ENCODE measurements at regions not wholly inside any gene's neighbourhood (a gene's known extent, or its start where the extent isn't known, plus 50 kb on each side); places are given as distances from the start of the nearest gene placed in this dataset.

GRCh38 chr3:182585532-182586150 lies 207.7 kb upstream of the ATP11B start:
- intact Hi-C loops (cut with DNase I; ENCODE audit: low total_unique reads): no loop called here
- TF ChIP-seq CTCF (IDR thresholded peaks at IDR 0.05) (no peak), POLR2A (IDR thresholded peaks at IDR 0.05) (no peak)
- Histone ChIP-seq H3K27ac (no peak overlapping the region), H3K4me3 (no peak overlapping the region), H3K36me3 (ENCODE audit: low read depth, missing control alignments) (no peaks in the 10 kb centered on the region), H3K9me3 (no peaks in the 10 kb centered on the region), H3K27me3 (no peaks in the 10 kb centered on the region), H3K4me1 (no peaks in the 10 kb centered on the region)
- 66 to 85% methylated on average over 2 of the region's 2 CpGs for whole genome bisulfite sequencing, 2 donors
- no peak for DNase-seq

GRCh38 chr3:182592747-182593146 lies 200.6 kb upstream of the ATP11B start:
- intact Hi-C loops (cut with DNase I; ENCODE audit: low total_unique reads): no loop called here
- TF ChIP-seq CTCF (IDR thresholded peaks at IDR 0.05) (no peak), POLR2A (IDR thresholded peaks at IDR 0.05) (no peak)
- no peaks in the 10 kb centered on the region for H3K27me3 ChIP-seq

DNA sequence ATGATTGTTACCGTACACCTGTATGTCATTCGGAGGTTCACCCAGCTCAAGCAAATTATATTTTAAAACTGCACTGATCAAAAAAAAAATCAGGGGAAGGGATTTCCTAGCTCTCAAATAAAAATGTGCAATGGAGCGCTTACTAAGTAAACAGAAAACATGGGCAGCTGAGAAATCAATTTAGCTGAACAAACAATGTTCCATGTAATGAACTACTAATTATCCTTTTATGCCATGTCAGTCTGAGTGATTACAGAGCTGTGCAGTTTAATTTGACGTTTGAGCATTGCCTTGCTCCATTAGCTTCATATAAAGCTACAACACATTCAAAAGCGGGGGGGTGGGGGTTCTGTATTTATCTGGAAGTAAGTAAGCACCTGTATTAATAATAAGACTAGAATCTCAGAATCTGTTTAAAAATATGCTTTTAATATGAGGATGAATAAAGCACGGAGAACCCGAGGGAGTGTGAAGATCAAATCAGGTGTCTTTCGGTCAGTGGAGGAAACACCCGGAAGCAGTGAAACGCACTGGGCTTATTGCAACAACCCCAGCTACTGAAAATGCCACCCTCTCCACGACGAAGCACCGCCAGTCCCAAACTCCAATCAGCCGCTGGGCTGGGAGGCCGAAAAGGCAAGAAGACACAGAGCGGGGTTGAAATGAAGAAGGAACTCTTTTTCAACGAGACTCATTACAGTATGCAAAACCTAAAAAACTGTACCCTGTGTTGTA lies 196.5 kb upstream of the ATP11B start:
- TF ChIP-seq CTCF (IDR thresholded peaks at IDR 0.05) (no peak), POLR2A (IDR thresholded peaks at IDR 0.05) (no peak)
- H3K27me3 ChIP-seq: no peaks in the 10 kb centered on the region
- no peak for DNase-seq
- no peak overlapping the region for H3K27ac ChIP-seq
- intact Hi-C loops (cut with DNase I; ENCODE audit: low total_unique reads): no loop called here
- no peaks in the 10 kb centered on the region for H3K9me3 ChIP-seq
- H3K36me3 ChIP-seq (ENCODE audit: low read depth, missing control alignments): no peaks in the 10 kb centered on the region
- WGBS, 2 donors: 71% methylated on average over 17 of the region's 17 CpGs
- H3K4me3 ChIP-seq: no peak overlapping the region
- no peaks in the 10 kb centered on the region for H3K4me1 ChIP-seq

More at GRCh38 chr3:182592747-182593146, 200.6 kb upstream of the ATP11B start:
- DNase-seq: no peak
- Histone ChIP-seq H3K9me3 (no peaks in the 10 kb centered on the region), H3K27ac (no peak overlapping the region), H3K4me1 (no peaks in the 10 kb centered on the region), H3K36me3 (ENCODE audit: low read depth, missing control alignments) (no peaks in the 10 kb centered on the region), H3K4me3 (no peak overlapping the region)
- 78 to 80% methylated on average over 3 of the region's 3 CpGs for WGBS, 2 donors

- no peak for TF ChIP-seq CTCF (IDR thresholded peaks at IDR 0.05)
- TF ChIP-seq POLR2A (IDR thresholded peaks at IDR 0.05): no peak
- Histone ChIP-seq H3K36me3 (ENCODE audit: low read depth, missing control alignments) (no peaks in the 10 kb centered on the region), H3K27me3 (no peaks in the 10 kb centered on the region), H3K4me1 (no peaks in the 10 kb centered on the region), H3K9me3 (no peaks in the 10 kb centered on the region), H3K4me3 (no peak overlapping the region), H3K27ac (no peak overlapping the region)
- no peak for DNase-seq
- intact Hi-C loops (cut with DNase I; ENCODE audit: low total_unique reads): no loop called here
- WGBS, 2 donors: 92 to 93% methylated on average over 3 of the region's 3 CpGs
Observed at GRCh38 chr3:182597621-182598041, 195.7 kb upstream of the ATP11B start.

All from testis (tissue), 2 donors.